HG03064 (cell line): ENCODE measurements at regions not wholly inside any gene's neighbourhood (a gene's known extent, or its start where the extent isn't known, plus 50 kb on each side); places are given as distances from the start of the nearest gene placed in this dataset.

Source experiments
- ATAC-seq: cut with Tn5 transposase; IDR thresholded peaks from one replicate; pipeline ENCODE4 v1.9.1; 2021; ENCODE audit warnings: low read depth; ENCODE audit not compliant: unreplicated experiment

DNA sequence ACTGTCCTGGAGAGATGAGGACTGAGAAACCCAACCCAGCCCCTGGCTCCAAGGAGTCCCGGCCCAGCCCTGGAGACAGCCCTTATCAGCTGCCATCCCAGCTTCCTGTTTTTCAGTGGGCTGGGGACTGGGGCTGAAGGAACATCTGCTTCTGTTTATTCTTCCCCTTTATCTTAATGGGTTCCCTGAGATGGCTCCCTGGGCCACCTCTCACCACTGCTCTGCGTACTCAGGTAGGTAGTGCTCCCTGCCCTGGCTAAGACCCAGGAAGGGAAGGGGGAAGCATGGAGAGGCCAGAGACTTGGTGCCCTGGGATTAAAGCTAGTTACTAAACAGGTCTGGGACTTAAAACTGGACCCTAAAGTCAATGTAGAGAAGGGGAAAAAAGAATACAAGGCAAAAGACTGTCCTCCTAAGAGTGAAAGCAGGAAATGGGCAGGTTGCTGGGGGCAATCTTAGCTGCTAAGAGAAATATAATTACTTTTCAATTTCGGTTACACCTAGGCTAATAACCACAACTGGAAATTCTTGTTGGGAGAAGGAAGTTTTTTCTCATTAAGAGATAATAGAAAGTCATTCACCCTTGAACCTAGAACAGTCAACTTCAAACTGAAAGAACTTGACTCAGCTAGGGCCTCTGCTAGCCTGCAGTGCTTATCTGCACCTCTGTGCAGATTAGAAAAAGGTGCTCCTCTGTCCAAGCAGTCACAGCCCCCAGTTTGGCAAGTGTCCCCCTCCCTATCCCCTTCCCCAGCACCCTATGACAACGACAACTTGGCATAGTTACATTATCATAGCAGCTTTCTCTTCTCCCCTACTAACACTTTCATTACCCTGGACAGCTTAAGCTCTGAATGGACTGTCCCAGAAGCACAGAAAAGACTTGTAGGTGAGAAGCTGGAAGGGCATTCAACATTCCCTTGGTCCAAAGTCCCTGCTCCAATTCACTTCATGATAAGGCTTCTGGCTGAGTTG is 65.6 kb upstream of the KDM7A start:
- peak; percentile 69 for ATAC-seq

DNA sequence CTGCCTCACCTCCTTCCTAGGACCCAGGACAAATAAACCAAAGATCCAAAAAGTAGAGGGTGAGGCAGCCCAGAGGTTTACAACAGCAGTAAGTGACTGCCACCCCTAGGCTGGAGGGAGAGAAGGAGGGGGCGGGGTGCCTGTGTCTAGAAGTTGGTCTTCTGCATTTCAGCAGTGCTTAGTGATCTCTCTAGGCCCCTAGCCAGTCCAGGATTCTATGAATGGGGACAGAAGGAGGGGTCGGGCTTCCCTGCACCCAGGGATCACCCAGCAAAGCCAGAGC is 62.8 kb upstream of the KDM7A start:
- no peak for ATAC-seq

DNA sequence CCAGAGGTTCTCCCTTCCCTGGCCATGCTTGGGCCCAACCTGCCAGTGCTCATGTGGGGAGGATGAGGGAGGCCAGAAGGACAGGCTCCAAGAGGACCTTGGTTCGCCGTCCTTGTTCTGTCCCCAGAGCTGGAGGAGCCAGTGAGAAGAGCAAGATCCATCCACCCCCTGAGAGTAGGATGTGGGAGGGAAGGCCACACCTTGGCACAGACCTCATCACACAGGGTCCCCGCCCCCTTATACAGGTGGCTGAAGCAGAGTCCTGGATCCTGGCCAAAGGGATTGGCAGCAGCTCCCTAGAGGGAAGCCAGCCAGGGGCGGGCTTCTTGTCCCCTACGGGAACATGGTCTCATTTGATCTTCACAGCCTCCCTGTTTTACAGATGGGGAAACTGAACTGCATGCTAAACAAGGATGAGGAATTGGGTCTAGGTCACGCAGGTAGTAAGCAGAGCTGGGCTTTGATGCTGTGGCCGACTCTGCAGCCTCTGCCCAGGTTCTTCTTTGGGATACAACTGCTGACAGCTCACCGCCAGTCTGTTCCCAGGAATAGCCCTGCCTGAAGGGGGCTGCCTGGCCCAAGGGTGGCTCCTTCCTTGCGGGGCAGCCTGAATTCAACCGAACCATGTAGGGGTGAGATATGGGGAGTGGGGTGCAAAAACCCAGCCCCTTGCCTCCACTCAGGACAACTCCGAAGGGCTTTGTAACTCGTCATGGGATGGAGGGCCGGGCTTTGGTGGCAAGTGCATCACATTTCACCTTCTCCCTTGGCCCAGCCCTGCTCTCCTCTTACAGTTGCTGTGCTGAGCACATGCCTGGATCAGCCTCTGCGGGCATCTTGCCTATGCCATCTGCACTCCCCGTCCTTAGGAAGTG is 62.2 kb upstream of the KDM7A start:
- ATAC-seq, result no peak

DNA sequence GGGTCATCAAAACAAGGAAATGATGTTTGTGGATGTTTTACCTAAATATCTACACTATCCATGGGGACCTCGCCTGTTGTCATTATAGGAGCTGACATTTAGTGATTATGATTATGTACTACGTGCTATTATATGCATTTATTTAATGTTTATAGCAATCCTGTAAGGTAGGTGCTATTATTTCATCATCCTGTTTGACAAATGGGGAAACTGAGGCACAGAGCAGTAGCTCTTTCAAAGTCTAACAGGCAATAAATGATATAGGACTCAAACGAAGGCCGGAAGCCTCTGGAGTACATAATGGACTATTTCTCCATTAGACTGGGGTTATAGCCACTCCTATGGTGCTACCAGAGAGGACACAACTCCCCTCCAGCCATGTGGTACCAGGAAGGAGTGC is 60.6 kb upstream of the KDM7A start:
- ATAC-seq, result no peak

DNA sequence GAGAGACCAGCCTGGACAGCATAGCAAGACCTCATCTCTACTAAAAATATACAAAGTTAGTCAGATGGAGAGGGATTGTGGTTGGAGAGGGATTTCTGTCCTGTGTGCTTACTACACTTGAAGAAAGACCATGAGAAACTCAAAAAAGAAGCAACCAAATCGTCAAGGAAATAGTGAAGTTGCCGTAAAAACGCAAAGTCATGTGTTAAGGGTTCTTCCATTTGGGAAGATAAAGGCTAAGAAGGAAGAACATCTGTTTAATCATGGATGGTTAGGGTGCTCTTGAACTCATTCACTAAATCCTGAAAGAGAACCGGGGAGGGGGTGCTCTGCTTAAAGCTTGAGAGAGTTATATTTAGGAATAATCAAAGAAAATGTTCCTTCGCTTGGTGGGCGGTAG is 59.8 kb upstream of the KDM7A start:
- ATAC-seq, result no peak

DNA sequence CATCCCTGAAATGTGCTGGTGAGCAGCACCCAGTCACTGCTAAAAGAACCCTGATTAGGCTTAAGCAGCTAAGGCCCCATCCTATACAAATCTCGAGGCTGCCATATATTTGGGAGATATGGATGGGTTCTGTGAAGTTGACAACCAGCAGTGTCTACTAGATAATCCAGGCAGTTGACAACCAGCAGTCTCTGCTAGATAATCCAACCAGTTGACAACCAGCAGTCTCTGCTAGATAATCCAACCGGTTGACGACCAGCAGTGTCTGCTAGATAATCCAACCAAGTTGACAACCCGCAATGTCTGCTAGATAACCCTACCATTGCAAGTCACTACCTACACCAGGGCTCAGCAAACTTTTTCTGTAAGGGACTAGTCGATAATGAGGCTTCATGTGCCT is 58.3 kb upstream of the KDM7A start:
- no peak for ATAC-seq

DNA sequence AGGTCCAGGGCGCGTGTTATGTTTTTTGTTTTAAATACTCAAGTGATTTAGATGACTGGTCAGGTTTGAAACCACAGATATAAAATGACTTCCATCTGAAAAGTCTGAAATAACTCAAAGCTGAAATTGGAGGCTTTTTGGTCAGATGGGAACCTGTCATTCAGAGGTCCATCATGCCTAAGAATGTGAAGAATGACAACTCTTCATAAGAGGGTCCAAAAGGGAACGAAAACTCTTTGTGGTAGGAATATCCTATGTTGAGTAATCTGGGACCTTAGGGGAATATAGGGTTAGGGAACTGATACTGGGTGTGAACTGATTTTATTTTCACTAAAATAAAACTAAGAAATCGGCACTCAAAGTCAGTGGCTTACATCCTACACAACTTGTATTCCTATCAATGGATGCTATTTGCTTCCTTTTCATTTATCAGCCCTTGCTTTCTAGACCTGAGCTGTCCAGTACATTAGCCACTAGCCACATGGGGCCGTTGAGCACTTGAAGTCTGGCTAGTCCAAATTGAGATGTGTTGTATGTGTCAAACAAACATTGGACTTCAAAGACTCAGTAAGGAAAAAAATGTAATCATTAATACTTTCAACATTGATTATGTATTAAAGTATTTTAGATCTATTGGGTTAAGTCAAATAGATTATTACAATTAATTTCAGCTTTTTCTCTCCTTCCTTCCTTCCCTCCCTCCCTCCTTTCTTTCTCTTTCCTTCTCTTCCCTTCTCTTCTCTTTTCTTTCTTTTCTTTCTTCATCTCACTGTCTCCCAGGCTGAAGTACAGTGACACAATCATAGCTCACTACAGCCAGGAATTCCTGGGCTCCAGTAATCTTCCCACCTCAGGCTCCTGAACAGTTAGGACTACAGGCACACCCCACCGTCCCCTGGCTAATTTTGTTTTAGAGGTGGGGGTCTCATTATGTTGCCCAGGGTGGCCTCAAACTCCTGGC is 56.5 kb upstream of the KDM7A start:
- no peak for ATAC-seq

DNA sequence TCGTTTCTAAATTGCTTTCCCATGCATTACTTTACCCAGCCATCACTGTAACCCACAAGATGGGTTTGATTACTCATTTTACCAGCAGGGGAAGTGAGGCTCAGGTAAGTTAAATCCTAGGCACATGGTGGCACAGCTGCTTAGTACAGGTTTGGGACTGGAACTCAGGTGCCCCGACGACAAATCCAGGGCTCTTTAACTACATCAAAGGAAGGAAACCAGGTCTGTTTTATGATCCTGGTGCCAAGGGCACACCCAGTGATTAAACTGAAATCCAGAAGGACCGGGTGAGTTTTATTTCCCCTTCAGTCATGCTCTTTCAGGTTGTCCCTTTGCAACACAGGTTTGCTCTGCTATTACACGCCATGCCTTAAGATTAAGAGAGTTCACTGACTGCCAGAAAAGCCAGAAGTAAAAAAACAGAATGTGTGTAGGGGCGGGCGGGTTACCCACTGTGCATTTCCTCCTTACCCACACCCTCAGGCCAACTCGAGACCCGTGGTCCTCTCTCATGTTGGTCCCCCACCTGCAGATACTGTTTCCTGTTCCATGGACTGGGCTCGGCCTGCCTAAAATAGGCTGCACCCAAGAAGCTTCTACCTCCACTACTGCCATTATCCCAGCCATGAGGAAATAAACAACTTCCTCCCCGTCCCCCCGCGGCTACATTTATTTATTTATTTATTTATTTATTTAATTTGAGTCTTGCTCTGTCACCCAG is 55.1 kb upstream of the KDM7A start:
- ATAC-seq, result no peak

DNA sequence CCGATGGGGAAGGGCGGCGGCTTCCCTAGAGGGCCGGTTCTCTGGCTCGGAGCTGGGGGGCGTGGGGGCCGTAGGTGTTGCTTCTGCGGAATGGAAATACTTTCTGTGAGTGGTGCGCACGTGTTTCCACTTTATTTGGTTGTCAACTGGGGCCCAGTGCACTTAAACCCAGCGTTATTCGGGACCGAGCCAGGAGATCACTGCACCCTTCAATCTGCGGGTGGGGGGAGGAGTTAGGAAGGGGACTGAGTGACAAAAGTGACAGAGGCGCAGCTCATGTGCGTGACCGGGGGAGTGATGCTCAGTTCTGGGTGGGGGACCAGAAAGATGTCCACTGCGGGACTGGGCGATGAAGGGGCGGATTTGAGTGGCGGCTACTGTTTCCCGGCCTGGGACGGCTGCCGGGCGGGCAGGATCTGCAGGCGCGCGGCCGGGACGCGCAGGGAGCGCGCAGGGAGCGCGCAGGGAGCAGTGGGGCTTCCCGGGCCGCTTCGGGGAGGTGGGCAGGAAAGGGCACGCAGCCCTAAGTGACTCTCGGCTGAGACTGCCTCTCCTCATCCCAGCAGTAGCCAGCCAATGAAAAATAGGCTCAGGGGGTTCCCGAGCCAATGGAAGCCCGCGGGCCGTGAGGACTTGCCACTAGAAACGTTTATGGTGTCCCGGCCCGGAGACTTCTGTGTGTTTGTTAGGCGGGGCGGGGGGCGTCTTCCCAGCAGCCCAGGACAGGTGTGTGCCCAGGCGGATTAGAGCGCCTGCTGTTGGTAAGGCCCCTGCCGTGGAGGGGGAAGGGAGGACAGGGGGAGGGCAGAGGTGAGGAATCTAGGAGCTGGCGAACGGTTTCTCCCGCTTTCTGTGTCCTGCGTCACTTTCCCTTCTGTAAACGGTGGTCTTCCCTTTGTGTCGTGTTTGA is 54.3 kb upstream of the KDM7A start:
- ATAC-seq, result no peak

DNA sequence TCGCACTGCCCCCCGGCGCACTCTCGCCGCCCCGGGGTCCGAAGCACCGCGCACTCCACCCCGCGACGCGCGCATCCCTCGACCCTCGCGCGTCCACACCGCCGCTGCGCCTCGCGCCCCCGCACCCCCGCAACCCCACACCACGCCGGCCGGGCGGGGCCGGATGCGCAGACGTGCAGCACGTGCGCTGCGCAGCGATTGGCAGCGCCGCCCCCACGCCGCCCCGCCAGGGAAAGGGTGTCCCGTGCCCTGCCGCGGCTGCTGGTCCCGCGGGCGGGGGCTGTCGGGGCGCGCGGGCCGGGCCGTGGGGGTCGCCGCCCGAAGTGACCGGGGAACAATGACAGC is 53.7 kb upstream of the KDM7A start:
- ATAC-seq, result no peak

DNA sequence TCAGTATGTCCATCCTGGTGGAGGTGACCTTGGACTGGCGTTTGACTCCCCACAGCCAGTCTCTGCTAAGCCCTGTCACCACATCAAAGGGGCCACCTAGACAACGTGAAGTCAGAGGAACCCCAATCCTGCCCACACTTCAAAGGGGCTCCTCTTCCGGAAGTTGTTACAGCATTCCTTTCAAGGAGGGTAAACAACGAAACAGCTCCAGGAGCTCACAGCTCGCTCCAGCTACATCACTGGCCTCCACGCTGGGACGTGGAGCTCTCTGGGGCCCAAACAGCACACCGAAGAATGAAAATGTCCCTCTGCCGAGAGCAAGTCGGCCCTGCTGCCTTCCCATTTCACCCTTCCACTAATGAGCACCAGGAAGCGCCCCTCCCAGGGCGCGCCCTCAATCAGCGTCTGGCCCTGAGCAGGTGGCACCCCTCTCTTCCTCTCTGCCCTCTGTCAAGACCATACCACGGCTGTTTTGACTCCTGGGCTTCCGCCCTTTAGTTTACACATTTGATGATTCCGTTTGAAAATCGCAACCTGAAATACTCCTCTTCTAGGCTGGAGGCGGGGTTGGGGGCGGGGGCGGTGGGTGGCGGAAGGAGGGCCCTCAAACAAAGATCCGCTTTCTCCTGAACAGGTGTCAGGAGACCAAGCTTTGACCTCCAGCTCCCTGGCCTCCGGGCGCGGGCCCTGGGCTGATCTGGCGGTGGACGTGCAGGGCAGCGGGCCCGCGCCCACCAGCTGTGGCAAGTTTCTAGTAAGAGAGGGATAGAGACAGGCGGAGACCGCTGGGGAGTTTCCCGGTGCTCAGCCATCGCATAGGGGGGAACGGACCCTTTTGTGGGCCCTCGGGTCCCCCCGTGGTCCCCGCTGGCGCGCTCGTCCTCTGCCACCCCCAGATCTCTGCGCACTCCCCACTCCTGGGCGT is 53.1 kb upstream of the KDM7A start:
- ATAC-seq, result no peak

DNA sequence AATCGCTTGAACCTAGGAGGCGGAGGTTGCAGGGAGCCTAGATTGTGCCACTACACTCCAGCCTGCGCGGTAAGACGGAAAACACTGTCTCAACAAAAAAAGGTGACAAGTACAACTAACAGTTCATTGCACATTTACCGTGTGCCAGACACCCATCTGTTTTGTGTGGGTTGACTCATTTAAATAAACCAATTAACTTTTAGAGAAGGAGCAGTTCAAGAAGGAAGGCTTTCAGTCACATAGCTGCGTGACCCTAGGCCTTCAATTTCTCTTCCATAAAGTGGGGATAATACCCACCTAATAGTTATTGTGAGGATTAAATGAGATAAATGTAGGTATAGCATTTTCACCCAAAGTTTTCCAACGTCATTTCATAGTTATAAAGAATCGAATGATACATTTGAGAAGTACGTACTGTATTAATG is 52.3 kb upstream of the KDM7A start:
- ATAC-seq, result no peak
